ENCODE measurements at regions not wholly inside any gene's neighbourhood (a gene's known extent, or its start where the extent isn't known, plus 50 kb on each side); places are given as distances from the start of the nearest gene placed in this dataset.
"Not testable (repeated sequence)": the region's sequence is repeated elsewhere in the genome, so short reads cannot be mapped to it uniquely, and the experiment has no call there.

DNA sequence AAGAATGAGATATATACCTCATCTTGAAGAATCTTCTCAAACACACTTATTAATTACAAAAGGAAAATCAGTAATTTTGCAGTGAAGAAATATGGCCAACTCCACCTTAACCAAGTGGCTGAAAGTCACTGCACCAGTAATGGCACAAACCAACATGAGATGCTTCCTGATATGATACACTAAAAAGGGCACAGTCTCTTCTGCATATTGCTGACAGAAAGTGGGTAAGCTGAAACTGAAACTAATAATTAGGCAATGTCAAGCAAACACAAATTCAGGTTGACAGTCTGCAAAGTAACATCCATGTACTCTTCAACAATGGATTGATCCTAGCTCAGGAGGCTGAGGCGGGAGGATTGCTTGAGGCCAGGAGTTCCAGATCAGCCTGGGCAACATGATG, 56.1 kb downstream of the ZNF22 start:
- DNase-seq, result not testable (repeated sequence)

DNA sequence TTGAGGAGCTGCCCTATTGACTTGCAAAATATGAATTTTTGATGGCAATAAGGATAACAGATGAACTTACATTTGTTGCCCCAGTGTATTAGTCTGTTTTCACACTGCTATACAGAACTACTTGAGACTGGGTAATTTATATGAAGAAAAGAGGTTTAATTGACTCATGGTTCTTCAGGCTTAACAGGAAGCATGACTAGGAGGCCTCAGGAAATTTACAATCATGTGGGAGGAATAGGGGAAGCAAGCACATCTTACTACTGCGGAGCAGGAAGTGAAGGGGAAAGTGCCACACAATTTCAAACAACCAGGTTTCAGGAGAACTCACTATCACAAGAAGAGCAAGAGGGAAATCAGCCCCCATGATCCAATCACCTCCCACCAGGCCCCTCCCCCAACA, 57.9 kb downstream of the ZNF22 start:
- DNase-seq, result no peak

DNA sequence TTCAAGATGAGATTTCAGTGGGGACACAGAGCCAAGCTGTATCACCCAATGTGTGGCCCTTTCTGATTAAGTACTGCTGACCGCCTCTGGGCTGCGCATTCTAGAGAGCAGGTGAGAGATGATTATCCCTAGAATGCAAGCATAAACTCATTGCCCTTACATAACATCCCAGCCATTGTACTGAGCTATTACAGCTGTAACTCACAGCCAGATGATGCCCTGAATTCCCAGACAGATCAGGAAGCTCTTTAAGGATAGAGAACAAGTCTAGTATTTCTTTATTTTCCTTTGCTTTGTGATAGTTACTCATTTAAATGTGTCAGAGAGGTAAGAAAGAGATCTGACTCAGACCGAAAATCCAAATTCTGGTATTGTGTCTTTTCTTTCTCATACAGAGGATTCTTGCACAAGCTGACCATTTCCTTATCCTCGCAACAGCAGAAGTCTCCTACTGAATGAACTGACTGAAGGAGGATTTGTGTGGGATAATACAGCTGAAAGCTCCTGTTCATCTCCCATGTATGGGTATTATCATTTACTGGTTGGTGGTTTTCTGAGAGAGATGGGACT, 58.4 kb downstream of the ZNF22 start:
- DNase-seq, result no peak

DNA sequence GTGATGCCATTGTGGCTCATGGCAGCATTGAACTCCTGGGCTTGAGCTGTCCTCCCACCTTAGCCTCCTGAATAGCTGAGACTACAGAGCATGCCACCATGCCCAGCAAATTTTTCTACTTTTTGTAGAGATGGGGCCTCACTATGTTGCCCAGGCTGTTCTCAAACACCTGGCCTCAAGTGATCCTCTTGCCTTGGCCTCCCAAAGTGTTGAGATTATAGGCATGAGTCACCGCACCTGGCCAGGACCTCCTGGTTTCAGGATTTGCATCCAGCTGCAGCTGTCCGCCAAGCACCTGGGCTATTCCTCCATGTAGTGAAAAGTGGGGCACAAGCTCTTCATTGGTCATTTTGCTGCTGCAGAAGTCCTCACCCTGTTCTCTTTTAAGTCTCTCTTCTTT, 58.9 kb downstream of the ZNF22 start:
- DNase-seq, result no peak

DNA sequence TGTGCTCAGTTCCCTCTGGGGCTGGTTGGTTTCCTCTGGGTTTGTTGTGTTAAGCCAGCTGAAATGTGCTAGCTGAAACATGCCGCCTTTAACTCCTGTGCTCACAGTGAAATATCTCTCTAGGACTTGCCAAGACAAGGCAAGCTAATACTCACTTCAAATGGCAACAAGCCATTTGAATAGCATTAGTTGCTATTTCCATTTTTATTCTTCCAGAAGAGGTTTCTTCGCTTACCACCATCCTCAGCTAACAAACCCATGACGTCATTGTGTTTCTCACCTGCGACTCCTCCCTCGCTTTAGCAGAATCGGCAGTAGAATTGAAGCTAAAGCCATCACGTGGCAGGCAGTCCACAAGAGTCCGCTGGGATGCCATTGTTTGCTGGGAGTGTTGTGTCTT, 61.3 kb downstream of the ZNF22 start:
- no peak for DNase-seq

DNA sequence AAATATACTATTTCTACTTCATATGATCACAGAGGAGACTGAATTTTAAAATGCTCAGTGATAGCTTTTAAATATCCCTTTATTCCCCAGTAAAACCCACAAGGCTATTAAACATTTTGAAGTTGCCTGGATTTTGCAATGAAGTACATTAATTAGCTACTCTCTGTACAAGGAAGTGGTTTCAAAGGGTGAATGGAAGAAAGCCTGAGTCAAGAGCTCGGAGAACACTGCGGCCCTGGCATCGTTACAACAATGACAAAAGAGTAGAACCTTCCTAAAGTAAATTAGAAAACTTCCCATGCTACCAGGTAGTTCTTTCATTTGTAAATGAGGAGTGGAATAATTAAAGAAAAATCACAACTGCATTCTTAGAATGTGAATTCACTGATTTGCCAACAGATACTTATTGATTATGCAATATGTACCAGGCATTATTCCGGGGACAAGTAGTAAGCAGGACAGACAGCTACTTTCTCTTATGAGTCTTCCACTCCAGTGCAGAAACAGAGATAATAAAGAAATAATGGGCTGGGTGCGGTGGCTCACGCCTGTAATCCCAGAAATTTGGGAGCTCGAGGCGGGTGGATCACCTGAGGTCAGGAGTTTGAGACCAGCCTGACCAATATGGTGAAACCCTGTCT, 63.0 kb downstream of the ZNF22 start:
- DNase-seq, result no peak

DNA sequence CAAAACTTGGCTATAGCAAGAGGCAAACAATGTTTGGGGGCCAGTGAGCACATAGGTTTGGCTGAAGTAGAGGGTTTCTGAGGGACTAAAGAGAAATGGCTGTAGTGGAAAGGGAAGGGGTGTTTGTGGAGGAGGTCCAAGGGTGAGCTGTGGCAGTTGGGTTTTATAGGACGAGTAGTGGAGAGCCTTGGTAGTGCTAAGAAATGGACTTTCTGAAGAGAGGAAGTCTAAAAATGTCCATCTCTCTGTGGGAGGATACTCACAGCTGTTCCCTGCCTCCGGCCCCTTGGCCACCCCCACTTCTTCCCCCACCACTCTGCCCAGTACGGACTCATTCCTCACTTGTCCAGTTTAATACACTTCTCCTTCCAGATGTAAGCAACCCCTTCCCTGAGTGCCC, 64.3 kb downstream of the ZNF22 start:
- DNase-seq, result no peak

DNA sequence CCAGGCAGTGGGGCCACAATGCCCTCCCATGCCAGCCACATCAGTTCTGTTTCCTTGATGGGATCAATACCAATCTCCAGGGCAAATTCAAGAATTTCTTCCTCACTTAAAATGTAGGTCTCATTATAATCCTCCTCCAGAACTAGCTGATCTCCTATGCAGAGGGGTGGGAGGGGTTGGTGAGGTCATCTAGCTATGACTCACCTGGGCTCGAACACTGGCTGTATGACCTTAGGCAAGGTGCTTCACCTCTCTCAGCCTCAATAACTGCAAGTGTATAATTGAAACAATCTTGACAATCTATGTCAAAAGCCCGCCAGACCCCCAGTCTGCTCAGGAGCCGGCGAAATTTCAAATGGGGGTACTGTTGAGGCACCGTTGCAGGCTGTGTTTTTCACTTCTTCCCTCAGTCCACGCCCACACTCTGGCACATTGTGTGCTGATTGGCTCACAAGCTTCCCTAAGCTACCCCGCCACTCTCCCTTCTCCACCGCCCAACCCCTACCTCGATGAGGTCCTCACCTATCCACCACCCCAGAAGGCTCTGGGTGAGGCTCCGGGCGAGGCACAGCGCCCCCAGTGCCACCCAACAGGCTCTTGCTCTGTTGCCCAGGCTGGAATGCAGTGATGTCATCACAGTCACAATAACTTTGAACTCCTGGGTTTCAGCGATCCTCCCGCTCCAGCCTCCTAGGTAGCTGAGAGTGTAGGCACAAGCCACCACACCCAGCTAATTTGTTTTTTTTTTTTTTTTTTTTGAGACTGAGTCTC, 70.5 kb downstream of the ZNF22 start:
- DNase-seq, result no peak

DNA sequence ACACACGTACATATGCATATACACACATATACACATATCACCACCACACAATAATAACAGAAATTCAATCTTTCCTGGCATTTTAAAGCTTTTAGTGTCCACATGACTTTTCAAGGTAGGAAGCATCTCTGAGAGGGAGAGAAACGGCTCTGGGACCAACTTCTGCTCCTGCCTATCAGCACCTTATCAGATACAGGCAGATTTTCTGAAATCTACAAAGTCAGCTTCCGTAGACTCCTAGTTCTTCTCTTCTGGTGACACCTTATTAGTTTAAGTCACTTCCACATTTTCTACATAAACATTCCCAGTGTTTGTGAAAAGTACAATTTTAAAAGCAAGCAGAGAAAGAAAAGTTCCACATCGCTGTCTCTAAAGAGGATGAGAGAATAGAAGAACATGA, 74.5 kb downstream of the ZNF22 start:
- DNase-seq, result no peak

DNA sequence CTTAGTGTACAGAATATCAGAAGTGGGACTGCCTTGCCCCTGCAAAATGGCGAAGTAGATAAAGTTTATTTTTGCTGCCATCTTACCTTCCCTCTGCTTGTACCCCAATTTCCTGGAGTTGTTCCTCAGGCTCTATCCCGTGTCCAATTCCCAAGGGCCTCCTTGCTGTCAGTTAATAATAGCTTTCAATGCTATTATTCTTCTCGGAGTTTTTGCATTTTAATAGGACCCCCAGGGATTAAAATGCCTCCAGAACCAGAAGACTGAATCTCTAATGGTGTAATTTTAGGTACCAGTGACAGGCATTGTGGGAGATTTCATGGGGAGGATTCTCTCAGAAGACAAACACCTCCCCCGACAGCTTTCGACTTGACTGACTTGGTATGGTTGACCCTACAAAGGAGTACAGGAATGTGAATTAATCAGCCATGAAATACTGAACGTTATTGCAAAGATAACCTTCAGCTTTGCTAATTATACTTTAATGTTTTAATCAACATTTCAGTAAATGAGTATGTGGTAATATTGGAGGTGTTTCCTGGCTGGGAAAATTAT, 75.2 kb downstream of the ZNF22 start:
- no peak for DNase-seq

DNA sequence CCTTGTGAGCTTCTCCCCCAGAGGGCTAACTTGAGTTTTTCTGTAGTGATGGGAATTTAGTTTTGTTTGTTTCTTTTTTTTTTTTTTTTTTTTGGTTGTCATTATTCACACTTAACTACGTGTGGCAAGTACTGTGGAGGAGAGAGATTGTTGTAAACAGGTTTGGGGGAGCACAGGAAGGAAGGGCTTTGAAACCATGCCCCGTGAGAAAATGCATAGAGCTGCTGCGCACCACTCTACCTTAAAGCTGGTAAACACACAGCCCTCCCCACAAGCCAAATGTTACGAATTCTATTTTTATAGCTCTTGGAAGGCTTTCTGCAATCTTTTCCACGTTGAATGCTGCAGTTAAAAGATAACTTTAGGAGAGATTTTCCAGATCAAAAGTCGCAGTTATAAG, 76.2 kb downstream of the ZNF22 start:
- no peak for DNase-seq

DNA sequence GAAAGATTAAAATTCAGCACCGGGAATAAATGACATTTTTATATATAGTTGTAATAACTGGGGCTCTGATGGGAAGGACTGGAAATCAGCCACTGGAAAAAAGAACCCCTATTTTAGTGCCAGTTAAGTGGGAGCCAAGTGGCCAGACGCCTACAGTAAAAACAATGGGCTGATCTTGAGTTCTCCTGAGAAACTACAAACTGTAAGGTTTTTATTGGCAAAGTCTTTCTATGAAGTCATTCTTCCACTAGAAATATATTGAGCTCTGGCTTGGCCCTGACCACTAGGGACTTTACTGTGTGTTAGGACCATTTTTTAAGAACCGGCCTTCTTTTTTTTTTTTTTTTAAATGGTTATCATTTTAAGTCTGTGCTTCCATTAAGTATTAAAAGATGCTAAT, 79.6 kb downstream of the ZNF22 start:
- no peak for DNase-seq

DNA sequence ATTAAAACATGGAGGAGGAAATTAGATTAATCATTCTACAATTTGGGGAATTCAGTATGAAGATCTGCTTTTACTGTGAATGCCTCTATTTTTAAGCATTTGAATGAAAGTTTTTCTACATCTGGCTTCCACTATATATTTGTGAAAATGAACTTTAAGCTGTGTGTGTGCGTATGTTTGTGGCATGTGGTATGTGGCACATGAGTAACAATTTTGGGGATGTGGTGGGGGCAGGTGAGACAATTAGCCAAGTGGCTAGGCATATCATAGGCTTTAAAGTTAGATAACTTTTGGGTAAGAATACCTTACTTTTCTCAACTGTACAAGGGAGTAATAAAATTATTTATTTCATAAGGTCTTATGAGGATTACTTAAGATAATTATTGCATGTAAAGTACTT, 81.5 kb downstream of the ZNF22 start:
- DNase-seq, result no peak

DNA sequence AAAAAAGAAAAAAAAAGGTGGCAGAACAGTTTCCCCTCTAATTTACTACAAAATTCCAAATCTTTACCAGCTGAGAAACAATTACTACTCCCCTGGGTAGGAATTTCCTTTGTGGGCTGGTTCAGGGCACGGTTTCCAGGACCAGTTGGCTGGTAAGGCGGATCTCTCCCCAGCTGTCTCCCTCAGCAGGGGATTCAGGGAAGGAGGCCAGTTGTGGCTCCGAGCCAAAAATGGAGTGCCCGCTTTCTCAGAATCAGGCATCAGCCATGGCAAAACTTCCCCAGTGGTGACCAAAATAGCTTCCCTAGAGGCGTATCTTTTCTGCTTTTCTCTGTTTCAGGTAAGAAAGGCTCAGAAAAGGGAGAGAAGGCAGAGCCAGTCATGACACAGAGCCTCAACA, 91.2 kb downstream of the ZNF22 start:
- DNase-seq, result no peak

DNA sequence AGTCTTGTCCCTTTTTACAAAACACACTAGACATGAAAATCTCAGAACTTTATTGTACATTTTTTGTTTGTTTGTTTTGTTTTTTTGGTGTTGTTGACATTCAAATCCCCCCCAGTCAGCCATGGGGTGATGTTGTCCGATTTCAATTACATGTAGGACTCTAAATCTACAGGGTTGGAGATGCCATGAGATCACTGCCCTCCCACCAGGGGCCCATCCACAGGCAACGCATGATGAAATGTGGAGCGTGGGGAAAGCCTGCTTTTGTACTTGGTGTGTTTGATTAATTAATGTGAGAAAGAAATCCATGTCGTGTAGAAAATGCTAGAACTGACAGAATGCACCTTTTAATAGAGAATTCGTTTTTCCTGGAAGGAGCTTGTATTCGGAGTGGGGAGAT, 93.2 kb downstream of the ZNF22 start:
- no peak for DNase-seq

DNA sequence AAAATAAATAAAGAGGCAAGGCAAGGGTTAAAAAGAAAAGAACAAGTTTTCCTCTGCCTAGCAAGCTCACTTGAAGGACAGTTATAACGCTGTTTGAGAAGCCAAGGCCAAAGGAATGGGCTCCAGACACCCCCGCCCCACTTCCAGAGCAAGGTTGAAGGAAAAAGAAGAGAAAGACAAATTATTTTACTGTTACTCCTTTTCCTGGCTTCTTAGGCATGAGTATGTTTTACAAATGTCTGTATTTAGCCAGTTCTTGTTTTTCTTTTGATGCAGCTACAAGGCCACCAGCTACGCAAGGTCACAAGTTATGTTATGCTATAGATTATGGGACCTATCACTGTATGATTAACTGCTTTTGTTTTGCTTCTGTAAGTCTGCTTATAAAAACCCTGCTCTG, 94.6 kb downstream of the ZNF22 start:
- DNase-seq, result no peak

DNA sequence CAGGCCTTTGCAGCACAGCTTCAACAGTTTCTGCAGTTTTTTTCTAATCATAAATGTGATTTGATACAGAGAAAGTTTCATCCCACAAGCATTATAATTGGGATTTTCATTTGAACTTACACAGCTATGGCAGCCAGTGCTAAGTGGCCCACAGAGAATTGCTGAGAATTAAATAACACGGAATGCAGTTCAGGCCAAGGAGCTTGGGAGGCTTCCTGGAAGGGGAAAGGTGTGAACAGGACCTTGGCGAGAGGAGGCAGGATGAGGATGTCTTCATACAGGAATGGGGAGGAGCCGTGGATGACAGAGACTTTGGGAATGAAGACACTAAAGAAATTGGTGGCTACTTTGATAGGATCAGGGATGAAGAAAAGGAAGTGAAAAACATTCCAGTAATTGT, 95.3 kb downstream of the ZNF22 start:
- no peak for DNase-seq

DNA sequence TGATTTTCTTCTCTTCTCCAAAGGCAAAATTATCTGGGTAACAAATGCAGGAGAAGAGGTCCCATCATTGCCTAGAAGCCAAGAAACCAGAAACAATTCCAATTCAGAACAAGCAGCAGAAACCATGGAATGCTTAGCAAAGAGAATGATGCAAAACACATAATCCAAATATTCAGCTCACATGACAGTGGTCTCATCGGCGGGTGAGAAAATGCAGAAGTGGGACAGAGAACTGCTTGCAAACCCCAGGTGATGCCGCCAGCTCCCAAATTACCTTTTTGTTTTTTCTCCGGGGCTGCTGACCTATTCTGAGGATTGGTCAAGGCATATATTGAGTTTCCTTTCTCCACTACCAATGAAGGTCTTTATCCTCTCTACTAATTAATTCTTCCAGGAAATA, 99.7 kb downstream of the ZNF22 start:
- no peak for DNase-seq

DNA sequence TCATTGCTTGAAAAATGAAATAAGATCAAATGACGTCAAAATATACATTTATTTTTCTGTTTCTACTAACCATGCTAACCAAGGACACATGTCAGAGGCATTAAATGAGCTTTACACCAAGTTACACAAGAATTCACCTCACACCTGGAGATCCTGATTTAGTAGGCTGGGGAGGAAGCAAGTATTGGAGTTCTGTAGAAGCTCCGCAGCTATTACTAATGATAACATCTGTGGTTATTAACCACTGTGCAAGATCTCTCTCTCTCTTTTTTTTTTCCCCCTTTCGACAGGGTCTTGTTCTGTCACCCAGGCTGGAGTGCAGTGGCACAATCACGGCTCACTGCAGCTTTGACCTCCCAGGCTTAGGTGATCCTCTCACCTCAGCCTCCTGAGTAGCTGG, 104.0 kb downstream of the ZNF22 start:
- no peak for DNase-seq

DNA sequence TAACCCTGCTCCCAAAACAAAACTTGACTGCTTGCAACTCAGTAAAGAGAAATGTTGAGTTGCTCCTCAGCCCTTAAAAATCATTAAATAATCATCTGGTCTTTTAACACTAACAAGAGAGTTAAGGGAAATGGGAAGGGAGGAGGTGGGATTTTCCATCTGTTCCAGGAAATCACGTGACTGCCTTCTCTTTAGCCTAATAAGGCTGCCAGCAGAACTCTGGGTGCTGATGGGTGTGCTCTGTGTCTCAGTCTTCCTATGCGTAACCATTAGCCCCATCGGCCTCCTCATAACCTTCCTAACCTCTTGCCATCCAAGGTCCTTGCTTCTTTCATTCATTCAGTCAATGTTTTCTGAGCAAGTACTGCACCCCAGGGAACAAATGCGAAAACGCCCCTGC, 104.6 kb downstream of the ZNF22 start:
- DNase-seq, result not testable (repeated sequence)

DNA sequence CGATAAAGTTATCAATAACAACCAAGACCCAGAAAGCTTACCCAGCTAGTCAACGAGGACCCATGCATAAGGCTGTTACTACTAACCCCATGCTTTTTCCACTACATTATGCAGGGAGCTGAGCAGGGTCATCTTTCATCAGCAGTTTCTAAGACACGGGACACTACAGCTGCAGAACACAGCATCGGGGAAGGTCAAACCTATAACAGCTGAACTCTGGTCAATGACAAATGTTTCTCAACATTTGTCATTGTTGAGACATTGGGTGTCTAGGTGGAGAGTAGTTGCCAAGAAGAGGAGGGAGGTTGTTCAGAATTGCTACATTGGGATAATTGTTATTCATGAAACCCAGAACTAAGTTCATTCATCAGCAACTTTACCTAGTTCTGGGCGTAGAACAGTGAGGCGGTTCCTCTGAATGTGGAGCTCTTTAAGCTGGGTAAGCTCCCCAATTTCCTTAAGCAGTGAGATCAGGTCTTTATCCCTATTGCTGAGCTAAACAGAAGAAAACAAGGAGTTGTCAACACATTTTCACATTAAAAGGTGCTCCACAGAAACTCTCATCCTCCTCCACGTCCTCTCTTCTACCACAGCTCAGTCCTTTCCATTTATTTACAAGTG, 105.6 kb downstream of the ZNF22 start:
- no peak for DNase-seq

DNA sequence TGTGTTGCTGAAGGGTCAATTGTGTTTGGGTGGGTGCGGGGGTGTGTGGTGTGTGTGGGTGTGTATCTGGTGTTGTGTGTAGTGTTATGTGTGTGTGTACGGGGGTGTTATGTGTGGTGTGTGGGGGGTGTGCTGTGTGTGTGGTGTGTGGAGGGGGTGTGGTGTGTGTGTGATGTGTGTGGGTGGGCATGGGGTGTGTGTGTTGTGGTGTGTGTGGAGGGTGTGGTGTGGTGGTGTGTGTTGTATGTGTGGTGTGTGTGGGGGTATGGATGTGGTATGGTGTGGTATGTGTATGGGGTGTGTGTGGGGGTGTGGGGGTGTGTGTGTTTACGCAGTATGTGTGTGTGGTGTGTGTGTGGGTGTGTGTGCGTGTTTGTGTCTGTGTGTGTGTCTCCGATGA, 110.8 kb downstream of the ZNF22 start:
- DNase-seq, result no peak

DNA sequence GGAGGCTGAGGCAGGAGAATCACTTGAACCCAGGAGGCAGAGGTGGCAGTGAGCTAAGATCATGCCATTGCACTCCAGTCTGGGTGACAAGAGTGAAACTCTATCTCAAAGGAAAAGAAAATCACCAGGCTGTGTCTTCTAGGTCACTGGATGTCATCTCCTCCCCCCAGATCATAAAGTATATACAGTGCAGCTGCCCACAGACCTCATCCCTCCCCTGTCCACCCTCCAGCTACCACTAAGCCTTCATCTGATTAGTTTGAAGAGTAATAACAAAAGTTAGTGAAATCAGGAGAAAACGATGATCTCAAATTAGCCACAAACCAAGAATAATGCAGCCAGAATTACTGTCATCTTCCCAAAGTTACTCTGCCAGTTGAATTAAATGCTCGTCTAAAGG, 117.2 kb downstream of the ZNF22 start:
- not testable (repeated sequence) for DNase-seq

DNA sequence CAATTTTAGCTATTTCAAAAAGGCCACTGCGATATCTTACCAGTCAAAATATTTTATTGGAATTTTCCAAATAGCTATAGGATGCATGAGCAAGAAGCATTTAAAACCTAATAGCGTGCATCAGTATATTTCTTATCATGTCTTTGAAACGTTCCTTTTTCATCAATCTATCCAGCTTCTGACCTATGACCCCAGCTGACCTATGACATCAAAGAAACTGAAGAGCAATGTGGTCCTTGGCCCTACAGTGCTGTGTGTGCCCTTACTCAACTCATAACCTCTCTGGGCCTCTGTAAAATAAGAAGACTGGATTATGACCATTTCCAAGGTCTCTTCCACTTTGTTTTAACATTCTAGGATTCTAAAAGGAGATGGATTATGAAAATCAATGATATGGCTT, 118.2 kb downstream of the ZNF22 start:
- no peak for DNase-seq
